ENCODE measurements at regions not wholly inside any gene's neighbourhood (a gene's known extent, or its start where the extent isn't known, plus 50 kb on each side); places are given as distances from the start of the nearest gene placed in this dataset.

GRCh38 chr2:150812664-150813367 lies 325.3 kb upstream of the RND3 start:
- POLR2A ChIA-PET, result no interaction called here
- H3K4me1 ChIP-seq (ENCODE audit: insufficient read depth, low read length), result no peaks in the 10 kb centered on the region
- CTCF ChIA-PET, result no interaction called here
- Mint-ChIP-seq H3K27ac (no peak overlapping the region), H3K36me3 (ENCODE audit: low read depth) (no peaks in the 10 kb centered on the region), H3K27me3 (no peaks in the 10 kb centered on the region), H3K4me3 (no peak overlapping the region), H3K4me1 (ENCODE audit: low read depth) (no peaks in the 10 kb centered on the region), H3K9me3 (no peaks in the 10 kb centered on the region)
- H3K27ac ChIP-seq (ENCODE audit: low read depth in 1 of 2, low read length in 2 of 2), result no peak overlapping the region
- no peak for DNase-seq
- no peak overlapping the region for H3K4me3 ChIP-seq (ENCODE audit: low read length)
- no peak for ATAC-seq (ENCODE audit: poor library complexity)
- no peaks in the 10 kb centered on the region for H3K36me3 ChIP-seq (ENCODE audit: insufficient read depth, low read length)
- H3K9me3 ChIP-seq (ENCODE audit: control insufficient read depth in 1 of 2, insufficient read depth in 1 of 2, low read length in 2 of 2), result no peaks in the 10 kb centered on the region
- no peaks in the 10 kb centered on the region for H3K27me3 ChIP-seq (ENCODE audit: control insufficient read depth in 1 of 2, insufficient read depth in 2 of 2, low read length in 2 of 2)
- TF ChIP-seq CTCF (IDR thresholded peaks at IDR 0.05), result no peak
- intact Hi-C loops (cut with DNase I, micrococcal nuclease), result no loop called here

- Histone ChIP-seq H3K36me3 (ENCODE audit: insufficient read depth, low read length) (no peaks in the 10 kb centered on the region), H3K9me3 (ENCODE audit: control insufficient read depth in 1 of 2, insufficient read depth in 1 of 2, low read length in 2 of 2) (no peaks in the 10 kb centered on the region), H3K27me3 (ENCODE audit: control insufficient read depth in 1 of 2, insufficient read depth in 2 of 2, low read length in 2 of 2) (no peaks in the 10 kb centered on the region), H3K4me1 (ENCODE audit: insufficient read depth, low read length) (no peaks in the 10 kb centered on the region), H3K4me3 (ENCODE audit: low read length) (no peak overlapping the region), H3K27ac (ENCODE audit: low read depth in 1 of 2, low read length in 2 of 2) (no peak overlapping the region)
- CTCF ChIA-PET, result no interaction called here
- ATAC-seq (ENCODE audit: poor library complexity), result no peak
- H3K9me3 Mint-ChIP-seq, result no peaks in the 10 kb centered on the region
- no peaks in the 10 kb centered on the region for H3K36me3 Mint-ChIP-seq (ENCODE audit: low read depth)
- no peak for TF ChIP-seq CTCF (IDR thresholded peaks at IDR 0.05)
- intact Hi-C loops (cut with DNase I, micrococcal nuclease), result no loop called here
- H3K27ac Mint-ChIP-seq, result no peak overlapping the region
- H3K4me1 Mint-ChIP-seq (ENCODE audit: low read depth), result no peaks in the 10 kb centered on the region
- DNase-seq, result no peak
- no peaks in the 10 kb centered on the region for H3K27me3 Mint-ChIP-seq
- POLR2A ChIA-PET, result no interaction called here
- H3K4me3 Mint-ChIP-seq, result no peak overlapping the region
Observed at GRCh38 chr2:150812066-150812465, 324.6 kb upstream of the RND3 start.

GRCh38 chr2:150811259-150811855 lies 323.9 kb upstream of the RND3 start:
- Histone ChIP-seq H3K4me1 (ENCODE audit: insufficient read depth, low read length) (no peaks in the 10 kb centered on the region), H3K27me3 (ENCODE audit: control insufficient read depth in 1 of 2, insufficient read depth in 2 of 2, low read length in 2 of 2) (no peaks in the 10 kb centered on the region), H3K9me3 (ENCODE audit: control insufficient read depth in 1 of 2, insufficient read depth in 1 of 2, low read length in 2 of 2) (no peaks in the 10 kb centered on the region), H3K36me3 (ENCODE audit: insufficient read depth, low read length) (no peaks in the 10 kb centered on the region), H3K27ac (ENCODE audit: low read depth in 1 of 2, low read length in 2 of 2) (no peak overlapping the region), H3K4me3 (ENCODE audit: low read length) (no peak overlapping the region)
- CTCF ChIA-PET, result interaction anchor here (0.6 kb wide), 1 partner anchor 923 kb away, joined by 3 read pairs; no protein-coding TSS in a partner anchor
- H3K27me3 Mint-ChIP-seq, result no peaks in the 10 kb centered on the region
- no peak overlapping the region for H3K4me3 Mint-ChIP-seq
- no peak for TF ChIP-seq CTCF (IDR thresholded peaks at IDR 0.05)
- intact Hi-C loops (cut with DNase I, micrococcal nuclease), result no loop called here
- no peaks in the 10 kb centered on the region for H3K9me3 Mint-ChIP-seq
- no peak for ATAC-seq (ENCODE audit: poor library complexity)
- POLR2A ChIA-PET, result no interaction called here
- H3K4me1 Mint-ChIP-seq (ENCODE audit: low read depth), result no peaks in the 10 kb centered on the region
- H3K36me3 Mint-ChIP-seq (ENCODE audit: low read depth), result no peaks in the 10 kb centered on the region
- no peak overlapping the region for H3K27ac Mint-ChIP-seq
- no peak for DNase-seq

All from CD4-positive, alpha-beta T cell (primary cell).